ENCODE measurements at regions not wholly inside any gene's neighbourhood (a gene's known extent, or its start where the extent isn't known, plus 50 kb on each side); places are given as distances from the start of the nearest gene placed in this dataset.

DNA sequence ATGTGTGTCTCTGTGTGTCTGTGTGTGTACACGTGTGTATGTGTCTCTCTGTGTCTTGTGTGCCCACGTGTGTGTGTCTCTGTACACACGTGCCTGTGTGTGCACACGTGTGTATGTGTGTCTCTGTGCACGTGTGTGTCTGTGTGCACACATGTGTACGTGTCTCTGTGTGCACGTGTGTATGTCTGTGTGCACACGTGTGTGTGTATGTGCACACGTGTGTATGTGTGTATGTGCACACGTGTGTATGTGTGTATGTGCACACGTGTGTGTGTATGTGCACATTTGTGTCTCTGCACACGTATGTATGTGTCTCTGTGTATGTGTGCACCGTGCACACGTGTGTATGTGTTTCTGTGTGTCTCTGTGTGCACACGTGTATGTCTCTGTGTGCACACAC, 248.7 kb upstream of the SHH start:
- TF ChIP-seq EZH2 (IDR thresholded peaks at IDR 0.05; ENCODE audit: insufficient read depth, poor library complexity, severe bottlenecking) (no peak), EZH2phosphoT487 (IDR thresholded peaks at IDR 0.05; ENCODE audit: insufficient read depth, low read depth) (no peak)

Data from GM23248 (cell line).